A673 (cell line): ENCODE measurements at regions not wholly inside any gene's neighbourhood (a gene's known extent, or its start where the extent isn't known, plus 50 kb on each side); places are given as distances from the start of the nearest gene placed in this dataset.

Source experiments
- BruUV-seq: library from RNA; stranded (reverse); fragments of 400-500 nt; replicated peaks from 2 replicates; lab custom pipeline; 2021; lab: Mats Ljungman, UMichigan
- CTCF ChIA-PET: fragments of 300-600 bp; sonication (Branson Sonifier 250); formaldehyde crosslinking; loops from one replicate; lab custom pipeline; 2022; ENCODE audit warnings: antibody characterized with exemption; lab: Charles Lee
- POLR2A ChIA-PET: fragments of 300-600 bp; sonication (Branson Sonifier 250); formaldehyde crosslinking; loops from one replicate; lab custom pipeline; 2022; ENCODE audit warnings: antibody characterized with exemption; ENCODE audit not compliant: low non-redundant PET; lab: Charles Lee
- DNase-seq: peaks from one replicate; pipeline ENCODE4 v3.0.0-alpha.2; 2015; ENCODE audit warnings: low spot score
- H3K27ac ChIP-seq: fragments of 200-600 bp; sonication (generic); 2 replicates; pipeline ENCODE4 v1.5.1; 2016; ENCODE audit warnings: mixed run types, low read depth, mild to moderate bottlenecking, mixed read lengths, antibody characterized with exemption, low read length; ENCODE audit not compliant: poor library complexity, severe bottlenecking
- H3K27me3 ChIP-seq: fragments of 200-600 bp; sonication (generic); replicated peaks from 2 replicates; pipeline ENCODE4 v1.6.1; 2017; ENCODE audit warnings: mixed run types, low read depth, mild to moderate bottlenecking, mixed read lengths, antibody characterized with exemption, low read length; ENCODE audit not compliant: insufficient read depth, poor library complexity
- H3K36me3 ChIP-seq: fragments of 200-600 bp; sonication (generic); 2 replicates; pipeline ENCODE4 v1.6.1; 2016; ENCODE audit warnings: mixed run types, mild to moderate bottlenecking, mixed read lengths, antibody characterized with exemption, low read length; ENCODE audit not compliant: insufficient read depth, poor library complexity, severe bottlenecking
- H3K4me1 ChIP-seq: fragments of 200-600 bp; sonication (generic); 2 replicates; pipeline ENCODE4 v1.6.1; 2017; ENCODE audit warnings: mixed run types, mild to moderate bottlenecking, mixed read lengths, antibody characterized with exemption, low read length; ENCODE audit not compliant: insufficient read depth, poor library complexity, severe bottlenecking
- H3K4me3 ChIP-seq: fragments of 200-600 bp; sonication (generic); 2 replicates; pipeline ENCODE4 v1.5.1; 2016; ENCODE audit warnings: low read depth, mixed run types, mild to moderate bottlenecking, mixed read lengths, low read length; ENCODE audit not compliant: poor library complexity, severe bottlenecking
- H3K9me3 ChIP-seq: fragments of 200-600 bp; sonication (generic); 2 replicates; pipeline ENCODE4 v1.6.1; 2016; ENCODE audit warnings: mixed run types, low read depth, mild to moderate bottlenecking, mixed read lengths, antibody characterized with exemption, low read length; ENCODE audit not compliant: poor library complexity, severe bottlenecking
- CTCF ChIP-seq: fragments of 300-800, 200-600 bp; sonication (generic); conservative IDR thresholded peaks from 2 replicates; pipeline ENCODE4 v1.5.1; 2017; ENCODE audit warnings: low read depth, mild to moderate bottlenecking, antibody characterized with exemption, low read length, moderate library complexity, mixed read lengths
- EZH2 ChIP-seq: fragments of 200-600 bp; sonication (generic); IDR thresholded peaks from 2 replicates; pipeline ENCODE4 v1.6.1; 2017; ENCODE audit warnings: borderline replicate concordance, low read depth, mild to moderate bottlenecking, mixed read lengths, antibody characterized with exemption, low read length; ENCODE audit not compliant: poor library complexity, severe bottlenecking
- intact Hi-C: fragments of 100-400 bp; cut with micrococcal nuclease; formaldehyde crosslinking; loops from one replicate; pipeline ENCODE4 v1.10.0; 2022; ENCODE audit not compliant: unreplicated experiment

DNA sequence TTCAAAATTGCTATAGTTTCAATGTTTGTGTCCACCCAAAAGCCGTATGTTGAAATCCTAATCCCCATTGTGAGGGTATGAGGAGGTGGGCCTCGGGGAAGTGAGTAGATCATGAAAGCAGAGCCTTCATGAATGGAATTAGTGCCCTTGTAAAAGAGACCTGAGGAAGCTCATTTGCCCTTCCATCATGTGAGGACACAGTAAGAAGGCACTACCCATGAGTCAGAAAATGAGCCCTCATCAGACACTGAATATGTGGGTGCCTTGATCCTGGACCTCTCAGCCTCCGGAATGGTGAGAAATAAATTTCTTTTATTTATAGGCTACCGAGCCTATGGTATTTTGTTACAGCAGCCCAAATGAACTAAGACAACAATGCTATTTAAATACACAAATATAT is 57.7 kb upstream of the EFHC2 start:
- Histone ChIP-seq H3K9me3 (peaks cover 15% of the 10 kb centered on the region), H3K27ac (no peak overlapping the region), H3K4me3 (no peak overlapping the region), H3K4me1 (peaks cover 5% of the 10 kb centered on the region), H3K27me3 (no peaks in the 10 kb centered on the region), H3K36me3 (no peaks in the 10 kb centered on the region)
- ChIA-PET POLR2A (interaction anchor here (0.5 kb wide), 1 partner anchor 425 kb away, joined by 4 read pairs; no protein-coding TSS in a partner anchor), CTCF (no interaction called here)
- no TSS peak for BruUV-seq
- DNase-seq, result no peak
- no peak for TF ChIP-seq EZH2
- TF ChIP-seq CTCF, result no peak
- intact Hi-C loops, result no loop called here

- H3K27ac ChIP-seq, result no peak overlapping the region
- no peak for TF ChIP-seq CTCF
- TF ChIP-seq EZH2, result no peak
- H3K36me3 ChIP-seq, result no peaks in the 10 kb centered on the region
- H3K9me3 ChIP-seq, result peaks cover 15% of the 10 kb centered on the region
- POLR2A ChIA-PET, result no interaction called here
- peak; percentile 68 for DNase-seq
- H3K4me1 ChIP-seq, result peaks cover 5% of the 10 kb centered on the region
- H3K4me3 ChIP-seq, result no peak overlapping the region
- H3K27me3 ChIP-seq, result no peaks in the 10 kb centered on the region
- intact Hi-C loops, result no loop called here
- no TSS peak for BruUV-seq
- CTCF ChIA-PET, result no interaction called here
Observed at GRCh38 chrX:44400588-44400987, 57.1 kb upstream of the EFHC2 start.

DNA sequence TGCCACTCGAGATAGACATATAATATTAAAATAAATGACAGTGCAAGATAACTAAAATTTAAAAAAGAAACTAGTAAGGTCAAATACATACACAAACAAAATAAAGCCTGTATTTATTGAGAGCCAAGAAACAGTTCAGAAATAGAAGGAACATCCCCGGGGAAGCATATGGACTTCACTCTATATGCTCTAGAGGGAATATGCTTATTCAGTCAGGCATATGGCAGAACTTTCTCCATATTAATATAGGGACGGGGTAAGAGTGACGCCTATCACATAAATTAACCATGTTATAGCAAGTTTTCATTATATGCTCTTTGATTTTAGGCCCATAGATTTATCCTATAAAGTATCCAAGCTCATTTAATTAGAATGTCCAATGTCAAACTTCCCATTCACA is 56.7 kb upstream of the EFHC2 start:
- Histone ChIP-seq H3K27me3 (no peaks in the 10 kb centered on the region), H3K36me3 (no peaks in the 10 kb centered on the region), H3K9me3 (peaks cover 15% of the 10 kb centered on the region), H3K27ac (no peak overlapping the region), H3K4me1 (peaks cover 5% of the 10 kb centered on the region), H3K4me3 (no peak overlapping the region)
- intact Hi-C loops, result no loop called here
- CTCF ChIA-PET, result no interaction called here
- BruUV-seq, result no TSS peak
- DNase-seq, result no peak
- POLR2A ChIA-PET, result no interaction called here
- TF ChIP-seq EZH2, result no peak
- TF ChIP-seq CTCF, result no peak
